ENCODE measurements at regions not wholly inside any gene's neighbourhood (a gene's known extent, or its start where the extent isn't known, plus 50 kb on each side); places are given as distances from the start of the nearest gene placed in this dataset.

DNA sequence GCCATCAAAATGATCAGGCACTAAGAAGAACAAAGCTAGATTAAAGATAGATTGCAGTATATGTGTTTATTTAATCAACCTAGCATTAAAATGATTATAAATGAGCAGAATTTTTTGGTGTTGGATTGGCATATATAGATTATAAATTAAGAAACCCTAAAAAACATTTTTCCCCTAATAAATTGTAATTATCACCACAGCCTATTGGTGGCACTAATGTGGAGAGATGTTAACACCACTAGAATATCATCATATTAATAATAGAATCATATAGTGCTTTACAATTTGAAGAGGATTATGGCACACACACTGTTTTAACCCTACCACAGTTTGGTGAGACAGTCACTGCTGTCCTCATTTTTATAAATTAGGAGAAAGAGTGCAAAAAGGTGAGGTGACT, 112.4 kb upstream of the RND3 start:
- TF ChIP-seq, protein P1, sequence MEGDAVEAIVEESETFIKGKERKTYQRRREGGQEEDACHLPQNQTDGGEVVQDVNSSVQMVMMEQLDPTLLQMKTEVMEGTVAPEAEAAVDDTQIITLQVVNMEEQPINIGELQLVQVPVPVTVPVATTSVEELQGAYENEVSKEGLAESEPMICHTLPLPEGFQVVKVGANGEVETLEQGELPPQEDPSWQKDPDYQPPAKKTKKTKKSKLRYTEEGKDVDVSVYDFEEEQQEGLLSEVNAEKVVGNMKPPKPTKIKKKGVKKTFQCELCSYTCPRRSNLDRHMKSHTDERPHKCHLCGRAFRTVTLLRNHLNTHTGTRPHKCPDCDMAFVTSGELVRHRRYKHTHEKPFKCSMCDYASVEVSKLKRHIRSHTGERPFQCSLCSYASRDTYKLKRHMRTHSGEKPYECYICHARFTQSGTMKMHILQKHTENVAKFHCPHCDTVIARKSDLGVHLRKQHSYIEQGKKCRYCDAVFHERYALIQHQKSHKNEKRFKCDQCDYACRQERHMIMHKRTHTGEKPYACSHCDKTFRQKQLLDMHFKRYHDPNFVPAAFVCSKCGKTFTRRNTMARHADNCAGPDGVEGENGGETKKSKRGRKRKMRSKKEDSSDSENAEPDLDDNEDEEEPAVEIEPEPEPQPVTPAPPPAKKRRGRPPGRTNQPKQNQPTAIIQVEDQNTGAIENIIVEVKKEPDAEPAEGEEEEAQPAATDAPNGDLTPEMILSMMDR (IDR thresholded peaks at IDR 0.05): no peak
- TF ChIP-seq POLR2A (IDR thresholded peaks at IDR 0.05): no peak
